ENCODE measurements at regions not wholly inside any gene's neighbourhood (a gene's known extent, or its start where the extent isn't known, plus 50 kb on each side); places are given as distances from the start of the nearest gene placed in this dataset.

- TF ChIP-seq, protein P1, sequence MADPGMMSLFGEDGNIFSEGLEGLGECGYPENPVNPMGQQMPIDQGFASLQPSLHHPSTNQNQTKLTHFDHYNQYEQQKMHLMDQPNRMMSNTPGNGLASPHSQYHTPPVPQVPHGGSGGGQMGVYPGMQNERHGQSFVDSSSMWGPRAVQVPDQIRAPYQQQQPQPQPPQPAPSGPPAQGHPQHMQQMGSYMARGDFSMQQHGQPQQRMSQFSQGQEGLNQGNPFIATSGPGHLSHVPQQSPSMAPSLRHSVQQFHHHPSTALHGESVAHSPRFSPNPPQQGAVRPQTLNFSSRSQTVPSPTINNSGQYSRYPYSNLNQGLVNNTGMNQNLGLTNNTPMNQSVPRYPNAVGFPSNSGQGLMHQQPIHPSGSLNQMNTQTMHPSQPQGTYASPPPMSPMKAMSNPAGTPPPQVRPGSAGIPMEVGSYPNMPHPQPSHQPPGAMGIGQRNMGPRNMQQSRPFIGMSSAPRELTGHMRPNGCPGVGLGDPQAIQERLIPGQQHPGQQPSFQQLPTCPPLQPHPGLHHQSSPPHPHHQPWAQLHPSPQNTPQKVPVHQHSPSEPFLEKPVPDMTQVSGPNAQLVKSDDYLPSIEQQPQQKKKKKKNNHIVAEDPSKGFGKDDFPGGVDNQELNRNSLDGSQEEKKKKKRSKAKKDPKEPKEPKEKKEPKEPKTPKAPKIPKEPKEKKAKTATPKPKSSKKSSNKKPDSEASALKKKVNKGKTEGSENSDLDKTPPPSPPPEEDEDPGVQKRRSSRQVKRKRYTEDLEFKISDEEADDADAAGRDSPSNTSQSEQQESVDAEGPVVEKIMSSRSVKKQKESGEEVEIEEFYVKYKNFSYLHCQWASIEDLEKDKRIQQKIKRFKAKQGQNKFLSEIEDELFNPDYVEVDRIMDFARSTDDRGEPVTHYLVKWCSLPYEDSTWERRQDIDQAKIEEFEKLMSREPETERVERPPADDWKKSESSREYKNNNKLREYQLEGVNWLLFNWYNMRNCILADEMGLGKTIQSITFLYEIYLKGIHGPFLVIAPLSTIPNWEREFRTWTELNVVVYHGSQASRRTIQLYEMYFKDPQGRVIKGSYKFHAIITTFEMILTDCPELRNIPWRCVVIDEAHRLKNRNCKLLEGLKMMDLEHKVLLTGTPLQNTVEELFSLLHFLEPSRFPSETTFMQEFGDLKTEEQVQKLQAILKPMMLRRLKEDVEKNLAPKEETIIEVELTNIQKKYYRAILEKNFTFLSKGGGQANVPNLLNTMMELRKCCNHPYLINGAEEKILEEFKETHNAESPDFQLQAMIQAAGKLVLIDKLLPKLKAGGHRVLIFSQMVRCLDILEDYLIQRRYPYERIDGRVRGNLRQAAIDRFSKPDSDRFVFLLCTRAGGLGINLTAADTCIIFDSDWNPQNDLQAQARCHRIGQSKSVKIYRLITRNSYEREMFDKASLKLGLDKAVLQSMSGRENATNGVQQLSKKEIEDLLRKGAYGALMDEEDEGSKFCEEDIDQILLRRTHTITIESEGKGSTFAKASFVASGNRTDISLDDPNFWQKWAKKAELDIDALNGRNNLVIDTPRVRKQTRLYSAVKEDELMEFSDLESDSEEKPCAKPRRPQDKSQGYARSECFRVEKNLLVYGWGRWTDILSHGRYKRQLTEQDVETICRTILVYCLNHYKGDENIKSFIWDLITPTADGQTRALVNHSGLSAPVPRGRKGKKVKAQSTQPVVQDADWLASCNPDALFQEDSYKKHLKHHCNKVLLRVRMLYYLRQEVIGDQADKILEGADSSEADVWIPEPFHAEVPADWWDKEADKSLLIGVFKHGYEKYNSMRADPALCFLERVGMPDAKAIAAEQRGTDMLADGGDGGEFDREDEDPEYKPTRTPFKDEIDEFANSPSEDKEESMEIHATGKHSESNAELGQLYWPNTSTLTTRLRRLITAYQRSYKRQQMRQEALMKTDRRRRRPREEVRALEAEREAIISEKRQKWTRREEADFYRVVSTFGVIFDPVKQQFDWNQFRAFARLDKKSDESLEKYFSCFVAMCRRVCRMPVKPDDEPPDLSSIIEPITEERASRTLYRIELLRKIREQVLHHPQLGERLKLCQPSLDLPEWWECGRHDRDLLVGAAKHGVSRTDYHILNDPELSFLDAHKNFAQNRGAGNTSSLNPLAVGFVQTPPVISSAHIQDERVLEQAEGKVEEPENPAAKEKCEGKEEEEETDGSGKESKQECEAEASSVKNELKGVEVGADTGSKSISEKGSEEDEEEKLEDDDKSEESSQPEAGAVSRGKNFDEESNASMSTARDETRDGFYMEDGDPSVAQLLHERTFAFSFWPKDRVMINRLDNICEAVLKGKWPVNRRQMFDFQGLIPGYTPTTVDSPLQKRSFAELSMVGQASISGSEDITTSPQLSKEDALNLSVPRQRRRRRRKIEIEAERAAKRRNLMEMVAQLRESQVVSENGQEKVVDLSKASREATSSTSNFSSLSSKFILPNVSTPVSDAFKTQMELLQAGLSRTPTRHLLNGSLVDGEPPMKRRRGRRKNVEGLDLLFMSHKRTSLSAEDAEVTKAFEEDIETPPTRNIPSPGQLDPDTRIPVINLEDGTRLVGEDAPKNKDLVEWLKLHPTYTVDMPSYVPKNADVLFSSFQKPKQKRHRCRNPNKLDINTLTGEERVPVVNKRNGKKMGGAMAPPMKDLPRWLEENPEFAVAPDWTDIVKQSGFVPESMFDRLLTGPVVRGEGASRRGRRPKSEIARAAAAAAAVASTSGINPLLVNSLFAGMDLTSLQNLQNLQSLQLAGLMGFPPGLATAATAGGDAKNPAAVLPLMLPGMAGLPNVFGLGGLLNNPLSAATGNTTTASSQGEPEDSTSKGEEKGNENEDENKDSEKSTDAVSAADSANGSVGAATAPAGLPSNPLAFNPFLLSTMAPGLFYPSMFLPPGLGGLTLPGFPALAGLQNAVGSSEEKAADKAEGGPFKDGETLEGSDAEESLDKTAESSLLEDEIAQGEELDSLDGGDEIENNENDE (IDR thresholded peaks at IDR 0.05; ENCODE audit: insufficient replicate concordance, low read length): no peak
- TF ChIP-seq SAP30 (IDR thresholded peaks at IDR 0.05; ENCODE audit: insufficient read depth, insufficient replicate concordance, low read length): no peak
- no peak for TF ChIP-seq FOSL1 (IDR thresholded peaks at IDR 0.05; ENCODE audit: insufficient read depth, low read depth, low read length)
- TF ChIP-seq KDM5A (IDR thresholded peaks at IDR 0.05; ENCODE audit: low read length): no peak
- no peak for TF ChIP-seq CBX5 (IDR thresholded peaks at IDR 0.05; ENCODE audit: low read depth, low read length)
- TF ChIP-seq EP300 (IDR thresholded peaks at IDR 0.05; ENCODE audit: borderline replicate concordance in 1 of 2, low read depth in 2 of 2, low read length in 2 of 2): no peak
- no peak for TF ChIP-seq RAD21 (IDR thresholded peaks at IDR 0.05 in 1 of 2, conservative IDR thresholded peaks at IDR 0.05 in 1 of 2; ENCODE audit: low read depth in 2 of 2, low read length in 2 of 2)
- no peak for TF ChIP-seq KDM1A (IDR thresholded peaks at IDR 0.05; ENCODE audit: borderline replicate concordance, low read length)
- no peak for TF ChIP-seq GTF2F1 (IDR thresholded peaks at IDR 0.05; ENCODE audit: borderline replicate concordance, low read depth, low read length)
These were observed 83.6 kb upstream of the RGS1 start (continued) for GRCh38 chr1:192491804-192492554.

All from H1 (cell line).